PFSK-1 (cell line): ENCODE measurements at regions not wholly inside any gene's neighbourhood (a gene's known extent, or its start where the extent isn't known, plus 50 kb on each side); places are given as distances from the start of the nearest gene placed in this dataset.

ENCODE experiments used
- FOXP2 ChIP-seq: optimal IDR thresholded peaks from 2 replicates; pipeline ENCODE3; 2011; ENCODE audit warnings: borderline replicate concordance, control low read depth, inconsistent platforms; ENCODE audit not compliant: insufficient read depth; ENCODE audit errors: extremely low read length, extremely low read depth
- POLR2AphosphoS5 ChIP-seq: IDR thresholded peaks from 2 replicates; pipeline ENCODE4 v1.6.1; 2012; ENCODE audit warnings: low read depth, mild to moderate bottlenecking, control low read depth, low read length, moderate library complexity
- REST ChIP-seq, 2 experiments: IDR thresholded peaks; 2 replicates each; pipeline versions ENCODE4 v1.6.1 to v1.8.0; 2011 to 2012; ENCODE audit warnings: low read depth in 2 of 2, low read length in 2 of 2, control low read depth in 1 of 2, inconsistent platforms in 1 of 2, mild to moderate bottlenecking in 1 of 2, moderate library complexity in 1 of 2; ENCODE audit not compliant: insufficient read depth in 1 of 2
- SIN3A ChIP-seq: IDR thresholded peaks from 2 replicates; pipeline ENCODE4 v1.6.1; 2012; ENCODE audit warnings: mild to moderate bottlenecking, low read length, moderate library complexity, borderline replicate concordance; ENCODE audit not compliant: insufficient read depth
- TAF1 ChIP-seq: IDR thresholded peaks from 2 replicates; pipeline ENCODE4 v1.6.1; 2012; ENCODE audit warnings: low read length, control low read depth, borderline replicate concordance; ENCODE audit not compliant: insufficient read depth

DNA sequence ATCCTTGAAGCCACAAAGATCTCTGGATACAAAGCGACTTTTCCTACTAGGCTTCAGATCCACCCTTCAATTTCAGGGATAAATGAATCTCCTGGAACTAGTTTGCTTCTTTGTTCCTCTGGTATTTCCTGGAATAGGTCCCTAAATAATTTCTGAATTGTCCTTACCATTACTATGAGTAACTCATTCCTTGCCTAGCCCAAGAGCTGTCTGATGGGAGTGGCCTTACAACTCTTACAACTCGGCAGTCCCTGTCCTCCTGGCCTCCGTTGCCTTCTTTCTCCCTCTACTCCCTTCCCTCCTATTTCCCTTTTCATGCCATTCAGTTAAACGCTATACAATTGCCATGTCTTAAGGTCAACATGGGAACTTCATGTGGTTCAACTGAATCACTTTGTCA is 98.2 kb upstream of the FHL2 start:
- TF ChIP-seq SIN3A, result no peak
- TF ChIP-seq FOXP2, result no peak

- TF ChIP-seq REST (IDR thresholded peaks at IDR 0.05; ENCODE audit: insufficient read depth in 1 of 2, low read depth in 2 of 2, low read length in 2 of 2) (no peak), TAF1 (no peak)
These were observed 97.4 kb upstream of the FHL2 start for GRCh38 chr2:105496271-105496670.

DNA sequence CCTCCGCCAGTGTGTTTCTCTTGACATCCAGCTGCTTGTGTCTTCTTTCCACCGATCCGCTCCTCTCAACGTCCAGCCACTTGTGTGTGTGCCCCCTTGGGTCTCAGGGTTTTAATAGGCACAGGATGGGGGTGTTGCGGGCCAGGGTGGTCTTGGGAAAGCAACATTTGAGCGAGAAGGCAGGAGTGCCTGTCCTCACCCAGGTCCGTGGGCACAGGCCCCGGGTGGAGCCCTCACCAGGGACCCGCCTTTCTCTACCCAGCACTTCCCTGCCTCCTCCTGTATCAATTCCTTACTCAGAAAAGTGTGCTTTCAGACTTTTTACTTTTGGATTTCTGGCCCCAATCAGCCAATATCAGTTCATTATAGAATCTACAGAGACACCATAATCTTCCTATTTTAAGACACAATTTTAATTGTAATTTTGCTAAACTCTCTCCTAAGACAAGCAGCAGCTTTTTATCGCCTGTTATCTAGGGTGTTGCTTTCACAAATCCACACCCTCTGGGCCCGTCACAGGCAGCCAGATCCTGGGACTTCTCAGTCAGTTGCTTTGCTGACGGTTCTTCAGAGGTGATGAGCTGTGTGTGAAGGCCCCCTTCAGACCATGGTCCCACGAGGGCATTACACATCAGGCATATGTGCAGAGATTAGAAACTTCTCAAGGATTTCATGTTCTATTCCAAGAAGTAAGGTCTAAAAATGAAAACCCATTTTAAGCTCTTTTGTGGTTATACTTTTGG is 96.0 kb upstream of the FHL2 start:
- TF ChIP-seq SIN3A (no peak), REST (IDR thresholded peaks at IDR 0.05; ENCODE audit: insufficient read depth in 1 of 2, low read depth in 2 of 2, low read length in 2 of 2) (no peak), TAF1 (no peak), FOXP2 (no peak), POLR2AphosphoS5 (no peak)

DNA sequence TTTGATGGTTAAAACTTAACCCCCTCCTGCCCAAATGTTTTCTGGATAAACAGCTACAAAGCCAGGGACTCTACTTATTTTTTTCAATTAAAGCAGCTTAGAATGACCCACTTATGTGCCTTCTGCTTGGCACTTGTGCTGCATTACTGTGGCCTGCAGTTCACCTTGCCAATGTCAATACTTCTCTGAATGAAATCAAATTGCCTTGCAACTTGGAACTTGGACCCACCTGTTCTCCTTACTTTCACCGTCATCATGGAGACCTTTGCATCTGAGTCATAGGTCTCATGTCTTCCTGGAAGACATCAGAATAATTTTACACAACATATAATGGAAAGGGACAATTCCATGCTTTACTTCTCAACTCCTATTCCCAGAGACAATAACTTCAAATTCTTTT is 92.1 kb upstream of the FHL2 start:
- TF ChIP-seq TAF1 (no peak), FOXP2 (no peak), REST (IDR thresholded peaks at IDR 0.05; ENCODE audit: insufficient read depth in 1 of 2, low read depth in 2 of 2, low read length in 2 of 2) (no peak), SIN3A (no peak), POLR2AphosphoS5 (no peak)

GRCh38 chr2:105490204-105490603 is 91.4 kb upstream of the FHL2 start:
- TF ChIP-seq REST (IDR thresholded peaks at IDR 0.05; ENCODE audit: insufficient read depth in 1 of 2, low read depth in 2 of 2, low read length in 2 of 2) (no peak), POLR2AphosphoS5 (no peak), TAF1 (no peak), SIN3A (no peak), FOXP2 (no peak)
